Prostate gland (tissue), 2 donors: ENCODE measurements at regions not wholly inside any gene's neighbourhood (a gene's known extent, or its start where the extent isn't known, plus 50 kb on each side); places are given as distances from the start of the nearest gene placed in this dataset.

Experiments used
- DNase-seq: peaks from one replicate; pipeline ENCODE4 v3.0.0-alpha.2; 2019; ENCODE audit warnings: low spot score
- H3K27ac ChIP-seq, 2 donors: fragments of 200-600 bp; sonication (generic); 2 replicates each; pipeline ENCODE4 v1.5.1; 2017 to 2019
- H3K27me3 ChIP-seq: fragments of 200-600 bp; sonication (generic); replicated peaks from 2 replicates; pipeline ENCODE4 v1.5.1; 2019; ENCODE audit not compliant: insufficient read depth
- H3K36me3 ChIP-seq, 2 donors: fragments of 200-600 bp; sonication (generic); 1 replicate in 1 of 2; 2 replicates in 1 of 2; pipeline versions ENCODE4 v1.5.1 to v1.8.1; 2017 to 2019
- H3K4me1 ChIP-seq: fragments of 200-600 bp; sonication (generic); replicated peaks from 2 replicates; pipeline ENCODE4 v1.5.1; 2019
- H3K4me3 ChIP-seq, 2 donors: fragments of 200-600 bp; sonication (generic); 2 replicates each; pipeline ENCODE4 v1.5.1; 2017 to 2019
- H3K9me3 ChIP-seq: fragments of 200-600 bp; sonication (generic); 2 replicates; pipeline ENCODE4 v1.5.1; 2017
- CTCF ChIP-seq, 4 experiments: fragments of 200-600 bp in 2 of 4; fragments of 450-650 bp in 2 of 4; sonication (generic) in 2 of 4; IDR thresholded peaks; 1 replicate in 3 of 4; 2 replicates in 1 of 4; pipeline ENCODE4 v1.5.1; 2016 to 2019; ENCODE audit warnings: antibody characterized with exemption in 4 of 4, mild to moderate bottlenecking in 2 of 4, moderate library complexity in 2 of 4
- POLR2A ChIP-seq: fragments of 450-650 bp; IDR thresholded peaks from one replicate; pipeline ENCODE4 v1.6.1; 2016; ENCODE audit warnings: antibody characterized with exemption, mild to moderate bottlenecking
- POLR2AphosphoS5 ChIP-seq: sonication (generic); formaldehyde crosslinking; IDR thresholded peaks from one replicate; pipeline ENCODE4 v1.6.1; 2017; ENCODE audit warnings: antibody characterized with exemption
- WGBS: methylation state at CpG from one replicate; pipeline ENCODE4 v1.1.5; 2018; 5-methylcytosine and 5-hydroxymethylcytosine counted together
- intact Hi-C: fragments of 100-400 bp; cut with DNase I; formaldehyde crosslinking; loops from one replicate; pipeline ENCODE4 v1.14.2; 2022

GRCh38 chr5:84885485-84886258 lies 501.0 kb upstream of the EDIL3 start:
- WGBS = 61% methylated on average over 1 of the region's 1 CpG
- Histone ChIP-seq H3K9me3 (no peaks in the 10 kb centered on the region), H3K27ac (no peak overlapping the region), H3K4me1 (no peaks in the 10 kb centered on the region), H3K4me3 (no peak overlapping the region), H3K36me3 (no peaks in the 10 kb centered on the region), H3K27me3 (no peaks in the 10 kb centered on the region)
- intact Hi-C loops = no loop called here
- TF ChIP-seq POLR2AphosphoS5 (no peak), CTCF (IDR thresholded peaks at IDR 0.05) (no peak), POLR2A (no peak)
- DNase-seq = no peak

- intact Hi-C loops = no loop called here
- DNase-seq = no peak
- WGBS = 65% methylated on average over 4 of the region's 4 CpGs
- H3K4me1 ChIP-seq = no peaks in the 10 kb centered on the region
- no peak overlapping the region for H3K4me3 ChIP-seq
- H3K27ac ChIP-seq = no peak overlapping the region
- no peaks in the 10 kb centered on the region for H3K36me3 ChIP-seq
- H3K9me3 ChIP-seq = no peaks in the 10 kb centered on the region
- TF ChIP-seq POLR2AphosphoS5 (no peak), CTCF (IDR thresholded peaks at IDR 0.05) (no peak), POLR2A (no peak)
- no peaks in the 10 kb centered on the region for H3K27me3 ChIP-seq
These were observed 497.1 kb upstream of the EDIL3 start for GRCh38 chr5:84881737-84882136.

GRCh38 chr5:84874196-84874595 lies 489.5 kb upstream of the EDIL3 start:
- Histone ChIP-seq H3K4me3 (no peak overlapping the region), H3K36me3 (no peaks in the 10 kb centered on the region), H3K27ac (no peak overlapping the region), H3K9me3 (no peaks in the 10 kb centered on the region), H3K4me1 (no peaks in the 10 kb centered on the region), H3K27me3 (no peaks in the 10 kb centered on the region)
- intact Hi-C loops = no loop called here
- no peak for TF ChIP-seq POLR2A
- no peak for TF ChIP-seq CTCF (IDR thresholded peaks at IDR 0.05)
- no peak for TF ChIP-seq POLR2AphosphoS5
- no peak for DNase-seq

GRCh38 chr5:84872768-84873167 lies 488.1 kb upstream of the EDIL3 start:
- no peak overlapping the region for H3K4me3 ChIP-seq
- no peaks in the 10 kb centered on the region for H3K36me3 ChIP-seq
- TF ChIP-seq POLR2AphosphoS5 = no peak
- no peak for TF ChIP-seq POLR2A
- no peak for TF ChIP-seq CTCF (IDR thresholded peaks at IDR 0.05)
- no peaks in the 10 kb centered on the region for H3K9me3 ChIP-seq
- no peak for DNase-seq
- no peaks in the 10 kb centered on the region for H3K4me1 ChIP-seq
- no peaks in the 10 kb centered on the region for H3K27me3 ChIP-seq
- H3K27ac ChIP-seq = no peak overlapping the region
- intact Hi-C loops = no loop called here
- 81% methylated on average over 3 of the region's 3 CpGs for WGBS

GRCh38 chr5:84870369-84870768 lies 485.7 kb upstream of the EDIL3 start:
- intact Hi-C loops = no loop called here
- H3K27ac ChIP-seq = no peak overlapping the region
- H3K4me1 ChIP-seq = no peaks in the 10 kb centered on the region
- no peaks in the 10 kb centered on the region for H3K36me3 ChIP-seq
- TF ChIP-seq POLR2AphosphoS5 (no peak), CTCF (IDR thresholded peaks at IDR 0.05) (no peak), POLR2A (no peak)
- no peaks in the 10 kb centered on the region for H3K27me3 ChIP-seq
- DNase-seq = no peak
- no peak overlapping the region for H3K4me3 ChIP-seq
- WGBS = 26% methylated on average over 1 of the region's 1 CpG
- no peaks in the 10 kb centered on the region for H3K9me3 ChIP-seq
